GM12891 (cell line): ENCODE measurements at regions not wholly inside any gene's neighbourhood (a gene's known extent, or its start where the extent isn't known, plus 50 kb on each side); places are given as distances from the start of the nearest gene placed in this dataset.

ENCODE experiments used
- PAX5 ChIP-seq: IDR thresholded peaks from 2 replicates; pipeline ENCODE4 v1.6.1; 2011; ENCODE audit warnings: low read length, moderate library complexity, mild to moderate bottlenecking; ENCODE audit not compliant: insufficient read depth, severe bottlenecking
- POLR2A ChIP-seq: IDR thresholded peaks from 2 replicates; pipeline ENCODE4 v1.6.1; 2011; ENCODE audit warnings: low read depth, low read length, control low read depth
- POLR2AphosphoS5 ChIP-seq: IDR thresholded peaks from 2 replicates; pipeline ENCODE4 v1.6.1; 2011; ENCODE audit warnings: low read depth, low read length, control low read depth
- POU2F2 ChIP-seq: IDR thresholded peaks from 2 replicates; pipeline ENCODE4 v1.6.1; 2011; ENCODE audit warnings: low read depth, mild to moderate bottlenecking, control low read depth, low read length, moderate library complexity
- SPI1 ChIP-seq: IDR thresholded peaks from 2 replicates; pipeline ENCODE4 v1.6.1; 2011; ENCODE audit warnings: low read depth, low read length, control low read depth
- TAF1 ChIP-seq: IDR thresholded peaks from 2 replicates; pipeline ENCODE4 v1.6.1; 2011; ENCODE audit warnings: low read depth, low read length, control low read depth

GRCh38 chr10:131402771-131403650, 91.5 kb upstream of the TCERG1L start:
- TF ChIP-seq POLR2A = no peak
- no peak for TF ChIP-seq TAF1
- no peak for TF ChIP-seq POLR2AphosphoS5
- TF ChIP-seq SPI1 = no peak
- TF ChIP-seq POU2F2 = no peak
- TF ChIP-seq PAX5 = no peak
